GM10266 (cell line): ENCODE measurements at regions not wholly inside any gene's neighbourhood (a gene's known extent, or its start where the extent isn't known, plus 50 kb on each side); places are given as distances from the start of the nearest gene placed in this dataset.

Experiments used
- DNase-seq: peaks from one replicate; pipeline ENCODE4 v3.0.0; 2012; ENCODE audit errors: extremely low spot score
- CTCF ChIP-seq: IDR thresholded peaks from 2 replicates; pipeline ENCODE4 v1.5.1; 2012; ENCODE audit warnings: mild to moderate bottlenecking, low read depth; ENCODE audit not compliant: control insufficient read depth, insufficient read depth; ENCODE audit errors: missing control alignments

- no peak for DNase-seq
These were observed 203.1 kb downstream of the BRD1 start for GRCh38 chr22:49624421-49625177.

GRCh38 chr22:49623715-49624114, 204.0 kb downstream of the BRD1 start:
- DNase-seq, result no peak
- TF ChIP-seq CTCF, result no peak

More at GRCh38 chr22:49624421-49625177, 203.1 kb downstream of the BRD1 start:
- no peak for TF ChIP-seq CTCF

DNA sequence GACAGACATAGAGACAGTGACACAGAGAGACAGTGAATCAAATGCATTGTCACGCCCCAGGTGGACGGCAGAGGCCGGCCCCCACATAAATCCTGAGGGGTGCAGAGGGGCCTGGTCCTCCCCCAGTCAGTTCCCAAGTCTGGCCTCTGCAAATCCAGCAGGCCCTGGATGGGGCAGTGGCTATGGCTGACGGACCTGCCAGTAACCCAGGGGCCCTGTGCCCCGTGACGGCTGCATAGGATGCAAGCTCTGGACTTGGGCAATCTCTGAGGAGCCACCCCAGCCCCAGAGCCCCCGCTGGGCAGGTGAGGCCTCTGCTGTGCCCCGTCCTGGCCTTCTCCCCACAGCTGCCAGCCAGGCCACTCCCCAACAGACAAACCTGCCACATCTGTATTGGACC, 204.5 kb downstream of the BRD1 start:
- DNase-seq, result no peak
- no peak for TF ChIP-seq CTCF

GRCh38 chr22:49622241-49623105, 205.2 kb downstream of the BRD1 start:
- no peak for DNase-seq
- no peak for TF ChIP-seq CTCF

DNA sequence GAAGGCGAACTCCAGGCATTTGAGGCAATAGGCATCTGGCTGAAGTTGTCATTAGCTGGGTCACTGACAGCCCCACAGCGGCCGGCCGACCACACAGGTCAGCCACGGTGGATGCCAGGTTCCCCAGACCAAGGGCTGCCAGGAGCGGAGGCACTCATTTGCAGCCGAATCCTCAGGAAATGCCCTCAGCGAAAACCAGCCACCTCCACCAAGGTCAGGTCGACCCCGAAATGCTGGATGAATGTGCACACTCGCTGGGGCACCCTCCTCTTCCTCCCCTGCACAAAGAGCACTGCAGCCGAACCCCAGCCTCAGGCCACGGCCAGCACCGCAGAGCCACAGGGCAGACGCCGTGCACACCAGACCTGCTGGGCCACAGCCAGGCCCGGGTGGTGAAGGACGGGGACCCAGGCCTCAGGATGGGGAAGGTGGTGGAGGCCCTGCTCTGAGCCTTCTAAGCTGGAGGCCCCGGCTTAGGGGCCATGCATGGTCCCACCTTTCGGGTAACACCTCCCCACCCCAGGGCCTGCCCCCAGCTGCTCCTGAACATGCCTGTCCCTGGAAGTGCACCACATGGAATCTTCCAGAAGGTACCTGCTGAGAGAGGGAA, 206.0 kb downstream of the BRD1 start:
- TF ChIP-seq CTCF, result no peak
- no peak for DNase-seq

DNA sequence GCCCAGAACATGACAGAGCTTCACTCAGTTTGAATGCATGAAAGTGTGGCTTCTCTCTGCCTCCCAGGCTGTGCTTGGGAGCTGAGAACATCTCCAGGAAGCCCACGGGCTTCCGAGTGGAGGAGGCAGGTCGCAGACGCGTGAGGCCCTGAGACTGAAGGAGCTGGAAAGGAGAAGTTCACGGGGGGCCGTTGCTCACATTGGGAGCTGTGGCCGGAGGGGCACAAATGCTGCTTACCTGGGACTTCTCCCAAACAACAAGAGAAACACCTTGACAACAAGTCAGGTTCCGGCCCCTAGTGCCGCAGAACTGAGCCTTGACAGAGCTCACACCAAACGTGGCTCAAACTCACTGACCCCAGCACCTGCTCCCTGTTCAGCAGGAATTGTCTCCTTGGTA, 207.0 kb downstream of the BRD1 start:
- DNase-seq, result no peak

More for the DNA sequence above, 207.0 kb downstream of the BRD1 start:
- no peak for TF ChIP-seq CTCF
